Loucy (cell line): ENCODE measurements at regions not wholly inside any gene's neighbourhood (a gene's known extent, or its start where the extent isn't known, plus 50 kb on each side); places are given as distances from the start of the nearest gene placed in this dataset.

ENCODE experiments used
- CTCF ChIP-seq: fragments of 200-600 bp; sonication (generic); conservative IDR thresholded peaks from 2 replicates; pipeline ENCODE4 v1.5.1; 2014; ENCODE audit warnings: mild to moderate bottlenecking, antibody characterized with exemption, low read length
- EZH2phosphoT487 ChIP-seq: fragments of 200-600 bp; IDR thresholded peaks from 2 replicates; pipeline ENCODE4 v1.6.1; 2018; ENCODE audit warnings: antibody characterized with exemption, mild to moderate bottlenecking, moderate library complexity, borderline replicate concordance

- TF ChIP-seq CTCF, result no peak
- no peak for TF ChIP-seq EZH2phosphoT487
Observed at GRCh38 chrX:94977562-94977961, 1303.6 kb downstream of the FAM133A start.
